HS-5 (cell line): ENCODE measurements at regions not wholly inside any gene's neighbourhood (a gene's known extent, or its start where the extent isn't known, plus 50 kb on each side); places are given as distances from the start of the nearest gene placed in this dataset.
"Not testable (repeated sequence)": the region's sequence is repeated elsewhere in the genome, so short reads cannot be mapped to it uniquely, and the experiment has no call there.

ENCODE experiments used
- DNase-seq: peaks from one replicate; pipeline ENCODE4 v3.0.0-alpha.2; 2012; ENCODE audit warnings: low read depth

GRCh38 chr12:58419905-58420304 is 478.5 kb downstream of the ATP23 start:
- no peak for DNase-seq

GRCh38 chr12:58420503-58420902 is 479.1 kb downstream of the ATP23 start:
- no peak for DNase-seq

- DNase-seq, result no peak
Observed at GRCh38 chr12:58421990-58422389, 480.6 kb downstream of the ATP23 start.

- no peak for DNase-seq
Observed at GRCh38 chr12:58424735-58425392, 483.5 kb downstream of the ATP23 start.

- peak; percentile 94 for DNase-seq
Observed at GRCh38 chr12:58425481-58426392, 484.4 kb downstream of the ATP23 start.

- not testable (repeated sequence) for DNase-seq
Observed at GRCh38 chr12:58426437-58426836, 485.1 kb downstream of the ATP23 start.

GRCh38 chr12:58433959-58434358 is 486.3 kb downstream of the LRIG3 start:
- DNase-seq, result peak; percentile 80

GRCh38 chr12:58434726-58435125 is 485.6 kb downstream of the LRIG3 start:
- no peak for DNase-seq

GRCh38 chr12:58435647-58436046 is 484.7 kb downstream of the LRIG3 start:
- DNase-seq, result no peak

- DNase-seq, result no peak
Observed at GRCh38 chr12:58441483-58441882, 478.8 kb downstream of the LRIG3 start.

- no peak for DNase-seq
Observed at GRCh38 chr12:58443273-58443980, 476.9 kb downstream of the LRIG3 start.

- DNase-seq, result no peak
Observed at GRCh38 chr12:58443981-58444371, 476.3 kb downstream of the LRIG3 start.

GRCh38 chr12:58450868-58451482 is 469.3 kb downstream of the LRIG3 start:
- DNase-seq, result no peak

GRCh38 chr12:58452546-58452945 is 467.8 kb downstream of the LRIG3 start:
- no peak for DNase-seq

GRCh38 chr12:58453306-58453705 is 467.0 kb downstream of the LRIG3 start:
- DNase-seq, result no peak

GRCh38 chr12:58455136-58455535 is 465.2 kb downstream of the LRIG3 start:
- DNase-seq, result no peak

- DNase-seq, result no peak
Observed at GRCh38 chr12:58458102-58458501, 462.2 kb downstream of the LRIG3 start.

- DNase-seq, result no peak
Observed at GRCh38 chr12:58459191-58459590, 461.1 kb downstream of the LRIG3 start.

GRCh38 chr12:58463051-58463450 is 457.3 kb downstream of the LRIG3 start:
- DNase-seq, result no peak

- DNase-seq, result no peak
Observed at GRCh38 chr12:58465418-58465817, 454.9 kb downstream of the LRIG3 start.

GRCh38 chr12:58470266-58471010 is 449.9 kb downstream of the LRIG3 start:
- DNase-seq, result no peak

- DNase-seq, result no peak
Observed at GRCh38 chr12:58479401-58479800, 440.9 kb downstream of the LRIG3 start.
